ENCODE measurements at regions not wholly inside any gene's neighbourhood (a gene's known extent, or its start where the extent isn't known, plus 50 kb on each side); places are given as distances from the start of the nearest gene placed in this dataset.

- TF ChIP-seq CTCF (IDR thresholded peaks at IDR 0.05), result no peak
- no peak for TF ChIP-seq POLR2A (IDR thresholded peaks at IDR 0.05)
- no peak for TF ChIP-seq POLR2AphosphoS5 (IDR thresholded peaks at IDR 0.05)
These were observed 163.6 kb upstream of the NDN start for GRCh38 chr15:23850666-23851065.

Data from breast epithelium (tissue), 3 donors.